Testis (tissue), 2 donors: ENCODE measurements at regions not wholly inside any gene's neighbourhood (a gene's known extent, or its start where the extent isn't known, plus 50 kb on each side); places are given as distances from the start of the nearest gene placed in this dataset.

Experiments
- POLR2A ChIP-seq: fragments of 450-650 bp; IDR thresholded peaks from one replicate; pipeline ENCODE4 v1.6.1; 2017; ENCODE audit warnings: antibody characterized with exemption, mild to moderate bottlenecking, moderate library complexity
- TF ChIP-seq, protein P1 (sequence below), 3 experiments: fragments of 450-650 bp in 2 of 3; fragments of 200-600 bp in 1 of 3; sonication (generic) in 1 of 3; IDR thresholded peaks; one replicate each; pipeline ENCODE4 v1.5.1; 2016 to 2019; ENCODE audit warnings: antibody characterized with exemption in 3 of 3, mild to moderate bottlenecking in 2 of 3, moderate library complexity in 1 of 3

DNA sequence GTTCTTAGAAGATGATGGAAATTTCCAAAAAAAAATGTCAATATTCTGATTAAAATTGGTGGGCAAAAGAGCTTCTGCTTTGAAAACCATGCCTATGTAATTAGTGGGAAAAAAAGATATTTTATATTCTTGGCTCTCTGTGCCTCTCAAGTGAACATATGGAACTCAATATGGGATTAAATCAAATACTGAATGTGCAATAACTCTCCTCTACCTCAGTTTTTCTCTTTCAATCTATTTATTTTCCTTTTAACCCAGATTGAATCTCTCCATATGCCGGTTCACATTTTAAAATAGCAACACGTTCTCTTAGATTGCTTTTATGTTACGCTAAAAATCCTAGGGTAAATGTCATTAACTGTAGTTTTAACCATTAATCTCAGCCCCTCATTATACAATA lies 224.2 kb upstream of the PABPC4L start:
- TF ChIP-seq, protein P1, sequence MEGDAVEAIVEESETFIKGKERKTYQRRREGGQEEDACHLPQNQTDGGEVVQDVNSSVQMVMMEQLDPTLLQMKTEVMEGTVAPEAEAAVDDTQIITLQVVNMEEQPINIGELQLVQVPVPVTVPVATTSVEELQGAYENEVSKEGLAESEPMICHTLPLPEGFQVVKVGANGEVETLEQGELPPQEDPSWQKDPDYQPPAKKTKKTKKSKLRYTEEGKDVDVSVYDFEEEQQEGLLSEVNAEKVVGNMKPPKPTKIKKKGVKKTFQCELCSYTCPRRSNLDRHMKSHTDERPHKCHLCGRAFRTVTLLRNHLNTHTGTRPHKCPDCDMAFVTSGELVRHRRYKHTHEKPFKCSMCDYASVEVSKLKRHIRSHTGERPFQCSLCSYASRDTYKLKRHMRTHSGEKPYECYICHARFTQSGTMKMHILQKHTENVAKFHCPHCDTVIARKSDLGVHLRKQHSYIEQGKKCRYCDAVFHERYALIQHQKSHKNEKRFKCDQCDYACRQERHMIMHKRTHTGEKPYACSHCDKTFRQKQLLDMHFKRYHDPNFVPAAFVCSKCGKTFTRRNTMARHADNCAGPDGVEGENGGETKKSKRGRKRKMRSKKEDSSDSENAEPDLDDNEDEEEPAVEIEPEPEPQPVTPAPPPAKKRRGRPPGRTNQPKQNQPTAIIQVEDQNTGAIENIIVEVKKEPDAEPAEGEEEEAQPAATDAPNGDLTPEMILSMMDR (IDR thresholded peaks at IDR 0.05) = no peak
- no peak for TF ChIP-seq POLR2A
